Adrenal gland (tissue), 9 donors: ENCODE measurements at regions not wholly inside any gene's neighbourhood (a gene's known extent, or its start where the extent isn't known, plus 50 kb on each side); places are given as distances from the start of the nearest gene placed in this dataset.

Experiments
- DNase-seq, 7 donors: peaks; one replicate each; pipeline ENCODE4 v3.0.0-alpha.2; 2019 to 2020
- H3K27ac ChIP-seq, 5 donors: fragments of 200-600 bp; sonication (generic) in 4 of 5; 1 replicate in 3 of 5; 2 replicates in 2 of 5; pipeline versions ENCODE4 v1.5.1 to v1.8.0; 2016 to 2020; ENCODE audit warnings: mild to moderate bottlenecking in 1 of 5
- H3K27me3 ChIP-seq: fragments of 200-600 bp; 2 replicates; pipeline ENCODE4 v1.8.0; 2021
- H3K36me3 ChIP-seq, 2 donors: fragments of 200-600 bp; replicated peaks in 1 of 2; 1 replicate in 1 of 2; 2 replicates in 1 of 2; pipeline versions ENCODE4 v1.5.1 to v1.8.0; 2018 to 2022
- H3K4me1 ChIP-seq, 2 donors: fragments of 200-600 bp; replicated peaks in 1 of 2; 1 replicate in 1 of 2; 2 replicates in 1 of 2; pipeline versions ENCODE4 v1.5.1 to v1.8.0; 2018 to 2021
- H3K4me3 ChIP-seq, 4 donors: fragments of 200-600 bp; sonication (generic) in 3 of 4; one replicate each; pipeline ENCODE4 v1.5.1; 2016 to 2018
- H3K9me3 ChIP-seq, 3 donors: fragments of 200-600 bp; sonication (generic) in 1 of 3; replicated peaks in 1 of 3; 1 replicate in 2 of 3; 2 replicates in 1 of 3; pipeline versions ENCODE4 v1.5.1 to v1.8.0; 2016 to 2021
- CTCF ChIP-seq, 6 experiments: fragments of 450-650 bp in 4 of 6; fragments of 200-600 bp in 2 of 6; sonication (generic) in 1 of 6; IDR thresholded peaks; 1 replicate in 5 of 6; 2 replicates in 1 of 6; pipeline versions ENCODE4 v1.5.1 to v1.8.0; 2016 to 2021; ENCODE audit warnings: antibody characterized with exemption in 6 of 6, mild to moderate bottlenecking in 2 of 6, moderate library complexity in 1 of 6
- POLR2A ChIP-seq, 2 donors: fragments of 450-650 bp; IDR thresholded peaks; one replicate each; pipeline ENCODE4 v1.6.1; 2017; ENCODE audit warnings: antibody characterized with exemption in 2 of 2, mild to moderate bottlenecking in 2 of 2, moderate library complexity in 1 of 2
- WGBS, 4 donors: extraction: QIAGEN DNeasy Blood & Tissue Kit in 2 of 4; methylation state at CpG; one replicate each; pipeline versions ENCODE4 v1.1.5 to v1.1.7; 2013 to 2017; 5-methylcytosine and 5-hydroxymethylcytosine counted together
- intact Hi-C, 2 donors: fragments of 100-400 bp; cut with DNase I; formaldehyde crosslinking; loops; one replicate each; pipeline versions ENCODE4 v1.14.1 to v1.15.0; 2022 to 2023
- donor health status: healthy with polysubstance abuse.
- donor health status: Bipolar disorder and iron deficiency.
- donor health status: DM: yes; HTN: yes; CAD: no.
- donor health status: DM: no; HTN: no; CAD: no.
- donor health status: DM: no; HTN: no; CAD: no.

DNA sequence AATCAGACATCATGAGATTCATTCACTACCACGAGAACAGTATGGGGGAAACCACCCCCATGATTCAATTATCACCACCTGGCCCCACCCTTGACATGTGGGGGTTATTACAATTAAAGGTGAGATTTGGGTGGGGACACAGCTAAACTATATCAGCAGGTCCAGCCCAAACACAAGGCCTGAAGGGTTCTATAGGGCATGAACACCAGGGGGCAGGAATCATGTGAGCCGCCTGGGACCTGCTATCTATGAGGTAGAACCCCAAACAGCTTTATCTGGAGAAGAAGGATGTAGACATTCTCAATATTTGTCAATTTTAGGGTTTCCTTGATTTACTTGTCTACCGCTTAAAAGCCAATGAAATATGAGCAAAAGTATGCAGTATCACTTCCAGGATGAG, 294.9 kb upstream of the DEPDC1 start:
- no peak for DNase-seq
- Histone ChIP-seq H3K27ac (no peak overlapping the region), H3K9me3 (no peaks in the 10 kb centered on the region), H3K4me1 (no peaks in the 10 kb centered on the region), H3K27me3 (no peaks in the 10 kb centered on the region), H3K36me3 (no peaks in the 10 kb centered on the region), H3K4me3 (no peak overlapping the region)
- TF ChIP-seq POLR2A (IDR thresholded peaks at IDR 0.05) (no peak), CTCF (IDR thresholded peaks at IDR 0.05) (no peak)
- intact Hi-C loops, result no loop called here
- WGBS, 4 donors, result 77 to 94% (median 82%) methylated on average over 3 of the region's 3 CpGs

DNA sequence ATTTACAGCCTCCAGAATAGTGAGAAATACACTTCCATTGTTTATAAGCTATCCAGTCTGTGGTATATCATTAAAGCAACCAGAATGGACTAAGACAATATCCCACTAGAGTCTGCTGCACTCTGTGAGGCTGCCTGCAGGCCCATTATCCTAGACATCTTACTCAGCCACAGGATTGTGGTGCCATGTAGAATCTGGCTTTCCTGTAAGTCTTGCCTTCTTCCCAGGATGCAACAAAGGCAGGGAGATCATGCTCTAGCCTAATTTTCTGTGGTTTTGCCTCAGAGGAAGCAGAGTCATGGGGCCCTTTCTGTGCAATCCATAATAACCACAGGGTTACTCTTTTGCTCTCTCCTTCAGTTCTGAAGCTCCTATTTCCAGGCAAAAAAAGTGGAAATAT, 299.1 kb upstream of the DEPDC1 start:
- no peak for DNase-seq
- Histone ChIP-seq H3K27ac (no peak overlapping the region), H3K36me3 (no peaks in the 10 kb centered on the region), H3K27me3 (no peaks in the 10 kb centered on the region), H3K9me3 (no peaks in the 10 kb centered on the region), H3K4me1 (no peaks in the 10 kb centered on the region), H3K4me3 (no peak overlapping the region)
- intact Hi-C loops, result no loop called here
- TF ChIP-seq POLR2A (IDR thresholded peaks at IDR 0.05) (no peak), CTCF (IDR thresholded peaks at IDR 0.05) (no peak)

DNA sequence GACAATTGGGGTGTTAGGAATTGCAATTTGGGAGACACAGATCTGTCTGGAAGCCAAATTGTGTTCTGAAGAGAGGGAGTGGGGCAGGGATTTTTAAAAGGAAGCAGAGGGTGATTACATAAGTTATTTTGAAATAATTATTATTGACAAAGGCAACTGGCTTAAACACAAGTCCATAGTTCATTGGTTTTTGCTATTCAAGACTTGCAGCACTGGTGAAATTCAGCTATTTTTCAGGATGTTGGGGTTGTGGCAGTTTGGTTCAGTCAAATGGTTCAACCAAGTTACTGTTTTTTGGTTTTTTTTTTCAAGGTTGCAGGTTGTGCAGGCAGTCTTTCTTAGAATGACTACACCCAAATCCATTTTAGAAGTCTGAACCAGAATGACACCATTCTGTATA, 300.0 kb upstream of the DEPDC1 start:
- Histone ChIP-seq H3K27me3 (no peaks in the 10 kb centered on the region), H3K4me1 (no peaks in the 10 kb centered on the region), H3K27ac (no peak overlapping the region), H3K9me3 (no peaks in the 10 kb centered on the region), H3K36me3 (no peaks in the 10 kb centered on the region), H3K4me3 (no peak overlapping the region)
- TF ChIP-seq CTCF (IDR thresholded peaks at IDR 0.05) (no peak), POLR2A (IDR thresholded peaks at IDR 0.05) (no peak)
- intact Hi-C loops, result no loop called here
- no peak for DNase-seq

GRCh38 chr1:68798071-68798470, 301.2 kb upstream of the DEPDC1 start:
- Histone ChIP-seq H3K36me3 (no peaks in the 10 kb centered on the region), H3K27ac (no peak overlapping the region), H3K4me1 (no peaks in the 10 kb centered on the region), H3K9me3 (no peaks in the 10 kb centered on the region), H3K27me3 (no peaks in the 10 kb centered on the region), H3K4me3 (no peak overlapping the region)
- intact Hi-C loops, result no loop called here
- no peak for TF ChIP-seq POLR2A (IDR thresholded peaks at IDR 0.05)
- TF ChIP-seq CTCF (IDR thresholded peaks at IDR 0.05), result no peak
- WGBS, 4 donors, result 67 to 83% (median 77%) methylated on average over 1 of the region's 1 CpG
- no peak for DNase-seq

GRCh38 chr1:68799096-68799495, 302.2 kb upstream of the DEPDC1 start:
- Histone ChIP-seq H3K4me1 (no peaks in the 10 kb centered on the region), H3K9me3 (no peaks in the 10 kb centered on the region), H3K27ac (no peak overlapping the region), H3K36me3 (no peaks in the 10 kb centered on the region), H3K27me3 (no peaks in the 10 kb centered on the region), H3K4me3 (no peak overlapping the region)
- DNase-seq, result no peak
- TF ChIP-seq POLR2A (IDR thresholded peaks at IDR 0.05) (no peak), CTCF (IDR thresholded peaks at IDR 0.05) (no peak)
- intact Hi-C loops, result no loop called here
